Adrenal gland (tissue), 5 donors: ENCODE measurements at regions not wholly inside any gene's neighbourhood (a gene's known extent, or its start where the extent isn't known, plus 50 kb on each side); places are given as distances from the start of the nearest gene placed in this dataset.

Source experiments
- CTCF ChIP-seq, 6 experiments: fragments of 450-650 bp in 4 of 6; fragments of 200-600 bp in 2 of 6; sonication (generic) in 1 of 6; IDR thresholded peaks; 1 replicate in 5 of 6; 2 replicates in 1 of 6; pipeline versions ENCODE4 v1.5.1 to v1.8.0; 2016 to 2021; ENCODE audit warnings: antibody characterized with exemption in 6 of 6, mild to moderate bottlenecking in 2 of 6, moderate library complexity in 1 of 6
- POLR2A ChIP-seq, 2 donors: fragments of 450-650 bp; IDR thresholded peaks; one replicate each; pipeline ENCODE4 v1.6.1; 2017; ENCODE audit warnings: antibody characterized with exemption in 2 of 2, mild to moderate bottlenecking in 2 of 2, moderate library complexity in 1 of 2
- donor health status: DM: no; HTN: no; CAD: no.

- no peak for TF ChIP-seq CTCF (IDR thresholded peaks at IDR 0.05)
- TF ChIP-seq POLR2A (IDR thresholded peaks at IDR 0.05): no peak
Measured at GRCh38 chr6:86128130-86128814, 485.6 kb upstream of the SYNCRIP start.
